DND-41 (cell line): ENCODE measurements at regions not wholly inside any gene's neighbourhood (a gene's known extent, or its start where the extent isn't known, plus 50 kb on each side); places are given as distances from the start of the nearest gene placed in this dataset.
"Not testable (repeated sequence)": the region's sequence is repeated elsewhere in the genome, so short reads cannot be mapped to it uniquely, and the experiment has no call there.

Source experiments
- ATAC-seq: fragments of 200-7000 bp; cut with Tn5 transposase; 3 replicates; pipeline ENCODE4 v1.9.1; 2021; ENCODE audit warnings: low read depth; ENCODE audit not compliant: insufficient read depth
- DNase-seq: peaks from one replicate; pipeline ENCODE4 v3.0.0-alpha.2; 2020
- H2AFZ ChIP-seq: 2 replicates; pipeline ENCODE4 v1.6.0; 2012; ENCODE audit warnings: low read depth, low read length
- H3K27ac ChIP-seq: 2 replicates; pipeline ENCODE4 v1.5.1; 2012; ENCODE audit warnings: low read length, inconsistent platforms
- H3K27me3 ChIP-seq: fragments of 200-600 bp; sonication (generic); 2 replicates; pipeline ENCODE4 v1.6.0; 2012; ENCODE audit warnings: low read length, mild to moderate bottlenecking, inconsistent platforms; ENCODE audit not compliant: insufficient read depth, poor library complexity
- H3K36me3 ChIP-seq: 2 replicates; pipeline ENCODE4 v1.5.1; 2012; ENCODE audit warnings: low read length, inconsistent platforms; ENCODE audit not compliant: insufficient read depth
- H3K4me1 ChIP-seq: 2 replicates; pipeline ENCODE4 v1.5.1; 2012; ENCODE audit warnings: mild to moderate bottlenecking, low read length; ENCODE audit not compliant: insufficient read depth
- H3K4me2 ChIP-seq: 2 replicates; pipeline ENCODE4 v1.6.0; 2012; ENCODE audit warnings: mild to moderate bottlenecking, moderate library complexity, low read length, inconsistent platforms; ENCODE audit not compliant: insufficient read depth
- H3K4me3 ChIP-seq, 2 experiments: fragments of 200-600 bp in 1 of 2; shearing (Covaris generic) in 1 of 2; 2 replicates each; pipeline ENCODE4 v1.5.1; 2012 to 2016; ENCODE audit warnings: inconsistent platforms in 2 of 2, low read length in 2 of 2, mild to moderate bottlenecking in 2 of 2, low read depth in 1 of 2, moderate library complexity in 1 of 2
- H3K79me2 ChIP-seq: 2 replicates; pipeline ENCODE4 v1.6.0; 2012; ENCODE audit warnings: low read length, inconsistent platforms; ENCODE audit not compliant: insufficient read depth
- H3K9ac ChIP-seq: 2 replicates; pipeline ENCODE4 v1.6.0; 2012; ENCODE audit warnings: low read depth, mild to moderate bottlenecking, inconsistent platforms, low read length, moderate library complexity
- H3K9me3 ChIP-seq: 2 replicates; pipeline ENCODE4 v1.5.1; 2012; ENCODE audit warnings: low read length, moderate library complexity, mild to moderate bottlenecking, inconsistent platforms; ENCODE audit not compliant: insufficient read depth, severe bottlenecking
- H4K20me1 ChIP-seq: 2 replicates; pipeline ENCODE4 v1.6.0; 2012; ENCODE audit warnings: low read length; ENCODE audit not compliant: insufficient read depth
- CTCF ChIP-seq: IDR thresholded peaks from 2 replicates; pipeline ENCODE4 v1.5.1; 2012; ENCODE audit warnings: borderline replicate concordance, low read length, moderate library complexity, mild to moderate bottlenecking; ENCODE audit not compliant: poor library complexity, severe bottlenecking; ENCODE audit errors: extremely low read depth
- EZH2 ChIP-seq: IDR thresholded peaks from 3 replicates; pipeline ENCODE4 v1.6.1; 2012; ENCODE audit warnings: borderline replicate concordance, low read depth, mild to moderate bottlenecking, moderate library complexity, low read length, inconsistent platforms; ENCODE audit not compliant: severe bottlenecking

- Histone ChIP-seq H3K27ac (no peak overlapping the region), H3K9me3 (peaks cover 2% of the 10 kb centered on the region), H3K36me3 (no peaks in the 10 kb centered on the region), H3K4me2 (no peak overlapping the region), H2AFZ (no peak overlapping the region), H4K20me1 (no peaks in the 10 kb centered on the region), H3K4me3 (no peak overlapping the region), H3K9ac (no peak overlapping the region), H3K4me1 (no peaks in the 10 kb centered on the region), H3K27me3 (no peaks in the 10 kb centered on the region), H3K79me2 (no peaks in the 10 kb centered on the region)
- ATAC-seq: no peak
- DNase-seq: no peak
- no peak for TF ChIP-seq CTCF
- no peak for TF ChIP-seq EZH2
Observed at GRCh38 chr6:163862701-163863100, 448.2 kb downstream of the QKI start.

- DNase-seq: no peak
Observed at GRCh38 chr6:163861627-163862026, 447.1 kb downstream of the QKI start.

GRCh38 chr6:163860287-163861081 is 446.0 kb downstream of the QKI start:
- DNase-seq: no peak
- no peak overlapping the region for H3K27ac ChIP-seq
- H2AFZ ChIP-seq: no peak overlapping the region
- H3K4me3 ChIP-seq: no peak overlapping the region
- TF ChIP-seq EZH2 (no peak), CTCF (no peak)
- no peak overlapping the region for H3K9ac ChIP-seq
- no peaks in the 10 kb centered on the region for H3K9me3 ChIP-seq
- no peaks in the 10 kb centered on the region for H3K79me2 ChIP-seq
- H3K27me3 ChIP-seq: no peaks in the 10 kb centered on the region
- ATAC-seq: no peak
- no peaks in the 10 kb centered on the region for H3K4me1 ChIP-seq
- H3K4me2 ChIP-seq: no peak overlapping the region
- H4K20me1 ChIP-seq: no peaks in the 10 kb centered on the region
- H3K36me3 ChIP-seq: no peaks in the 10 kb centered on the region

More at GRCh38 chr6:163861627-163862026, 447.1 kb downstream of the QKI start:
- H3K27me3 ChIP-seq: no peaks in the 10 kb centered on the region
- TF ChIP-seq CTCF (no peak), EZH2 (no peak)
- no peak overlapping the region for H3K4me2 ChIP-seq
- no peaks in the 10 kb centered on the region for H3K79me2 ChIP-seq
- no peaks in the 10 kb centered on the region for H4K20me1 ChIP-seq
- no peaks in the 10 kb centered on the region for H3K36me3 ChIP-seq
- ATAC-seq: no peak
- no peak overlapping the region for H3K4me3 ChIP-seq
- H3K9me3 ChIP-seq: peaks cover 2% of the 10 kb centered on the region
- no peak overlapping the region for H3K27ac ChIP-seq
- no peak overlapping the region for H3K9ac ChIP-seq
- H2AFZ ChIP-seq: no peak overlapping the region
- no peaks in the 10 kb centered on the region for H3K4me1 ChIP-seq

- not testable (repeated sequence) for H3K9me3 ChIP-seq, DNase-seq, H3K4me2 ChIP-seq, H3K27ac ChIP-seq, H3K9ac ChIP-seq, H3K79me2 ChIP-seq, H3K4me1 ChIP-seq, H4K20me1 ChIP-seq, H2AFZ ChIP-seq, H3K27me3 ChIP-seq, ATAC-seq, H3K36me3 ChIP-seq, H3K4me3 ChIP-seq
Observed at GRCh38 chr6:163858870-163859269, 444.4 kb downstream of the QKI start.
